Thoracic aorta (tissue), 2 donors: ENCODE measurements at regions not wholly inside any gene's neighbourhood (a gene's known extent, or its start where the extent isn't known, plus 50 kb on each side); places are given as distances from the start of the nearest gene placed in this dataset.

Experiments used
- ATAC-seq: fragments of 150-250 bp; one replicate; pipeline ENCODE4 v1.8.0; 2017; ENCODE audit warnings: low read depth; ENCODE audit not compliant: insufficient number of reproducible peaks, low FRiP score
- DNase-seq: peaks from one replicate; pipeline ENCODE4 v3.0.0-alpha.2; 2020; ENCODE audit warnings: low spot score
- H3K27ac ChIP-seq, 2 donors: fragments of 200-600 bp; sonication (generic); 1 replicate in 1 of 2; 2 replicates in 1 of 2; pipeline ENCODE4 v1.5.1; 2016; ENCODE audit warnings: mild to moderate bottlenecking in 2 of 2, moderate library complexity in 2 of 2
- H3K27me3 ChIP-seq: fragments of 200-600 bp; sonication (generic); replicated peaks from 2 replicates; pipeline ENCODE4 v1.6.0; 2016; ENCODE audit warnings: mild to moderate bottlenecking; ENCODE audit not compliant: insufficient read depth
- H3K36me3 ChIP-seq: fragments of 200-600 bp; sonication (generic); one replicate; pipeline ENCODE4 v1.5.1; 2016
- H3K4me1 ChIP-seq, 2 donors: fragments of 200-600 bp; sonication (generic); 1 replicate in 1 of 2; 2 replicates in 1 of 2; pipeline versions ENCODE4 v1.5.1 to v1.6.0; 2016; ENCODE audit warnings: low read depth in 2 of 2, mild to moderate bottlenecking in 1 of 2; ENCODE audit not compliant: control insufficient read depth in 1 of 2
- H3K4me3 ChIP-seq: fragments of 200-600 bp; sonication (generic); 2 replicates; pipeline ENCODE4 v1.5.1; 2016; ENCODE audit warnings: mild to moderate bottlenecking
- H3K9me3 ChIP-seq: fragments of 200-600 bp; sonication (generic); 2 replicates; pipeline ENCODE4 v1.5.1; 2016
- TF ChIP-seq, protein P1 (sequence below): fragments of 200-600 bp; sonication (generic); IDR thresholded peaks from one replicate; pipeline ENCODE4 v1.5.1; 2019; ENCODE audit warnings: antibody characterized with exemption

DNA sequence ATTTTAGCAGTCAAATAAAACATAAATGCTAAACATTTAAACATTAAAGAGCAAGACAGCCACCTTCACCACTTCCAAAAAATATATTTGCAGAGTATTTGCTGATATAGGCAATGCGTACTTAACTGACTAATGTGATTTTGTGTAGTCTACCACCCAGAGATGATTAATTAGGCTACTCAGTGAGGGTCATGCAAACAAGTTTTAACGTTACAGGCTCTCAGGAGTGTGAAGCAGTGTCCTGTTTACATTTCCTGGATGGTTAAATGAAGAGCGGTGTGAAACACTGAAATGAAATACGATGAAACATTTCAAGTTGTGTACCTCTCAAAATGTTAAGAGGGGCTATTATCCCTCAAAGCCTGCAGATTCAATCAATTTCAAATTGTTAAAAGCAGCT lies 165.8 kb upstream of the LRIG3 start:
- H3K9me3 ChIP-seq: no peaks in the 10 kb centered on the region
- H3K4me1 ChIP-seq: peaks cover 3 to 14% of the 10 kb centered on the region in 2 donors
- TF ChIP-seq, protein P1, sequence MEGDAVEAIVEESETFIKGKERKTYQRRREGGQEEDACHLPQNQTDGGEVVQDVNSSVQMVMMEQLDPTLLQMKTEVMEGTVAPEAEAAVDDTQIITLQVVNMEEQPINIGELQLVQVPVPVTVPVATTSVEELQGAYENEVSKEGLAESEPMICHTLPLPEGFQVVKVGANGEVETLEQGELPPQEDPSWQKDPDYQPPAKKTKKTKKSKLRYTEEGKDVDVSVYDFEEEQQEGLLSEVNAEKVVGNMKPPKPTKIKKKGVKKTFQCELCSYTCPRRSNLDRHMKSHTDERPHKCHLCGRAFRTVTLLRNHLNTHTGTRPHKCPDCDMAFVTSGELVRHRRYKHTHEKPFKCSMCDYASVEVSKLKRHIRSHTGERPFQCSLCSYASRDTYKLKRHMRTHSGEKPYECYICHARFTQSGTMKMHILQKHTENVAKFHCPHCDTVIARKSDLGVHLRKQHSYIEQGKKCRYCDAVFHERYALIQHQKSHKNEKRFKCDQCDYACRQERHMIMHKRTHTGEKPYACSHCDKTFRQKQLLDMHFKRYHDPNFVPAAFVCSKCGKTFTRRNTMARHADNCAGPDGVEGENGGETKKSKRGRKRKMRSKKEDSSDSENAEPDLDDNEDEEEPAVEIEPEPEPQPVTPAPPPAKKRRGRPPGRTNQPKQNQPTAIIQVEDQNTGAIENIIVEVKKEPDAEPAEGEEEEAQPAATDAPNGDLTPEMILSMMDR: no peak
- H3K27ac ChIP-seq: no peak overlapping the region
- H3K4me3 ChIP-seq: no peak overlapping the region
- no peak for ATAC-seq
- H3K36me3 ChIP-seq: no peaks in the 10 kb centered on the region
- DNase-seq: no peak
- H3K27me3 ChIP-seq: no peaks in the 10 kb centered on the region

DNA sequence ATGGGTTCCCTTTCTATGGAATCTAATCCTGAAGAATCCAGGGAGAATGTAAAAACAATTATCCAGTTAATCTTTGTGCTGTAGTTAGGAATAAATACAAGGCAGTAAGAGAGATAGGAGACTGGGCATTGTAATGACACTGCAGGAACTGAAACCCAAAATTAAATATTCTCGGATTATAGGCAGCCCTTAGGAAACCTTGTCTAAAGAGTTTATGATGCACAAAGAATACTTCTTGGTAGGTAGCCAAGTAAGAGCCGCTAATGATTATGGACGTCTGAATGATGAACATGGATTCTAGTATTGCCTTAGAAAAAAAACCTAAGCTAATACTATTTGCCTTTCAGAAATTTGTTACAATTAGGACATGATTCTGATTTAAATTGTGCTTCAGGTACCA lies 165.4 kb upstream of the LRIG3 start:
- Histone ChIP-seq H3K4me3 (no peak overlapping the region), H3K4me1 (peaks cover 3 to 14% of the 10 kb centered on the region in 2 donors), H3K27me3 (no peaks in the 10 kb centered on the region), H3K36me3 (no peaks in the 10 kb centered on the region), H3K9me3 (no peaks in the 10 kb centered on the region), H3K27ac (no peak overlapping the region)
- DNase-seq: no peak
- TF ChIP-seq, protein P1: no peak
- ATAC-seq: no peak

DNA sequence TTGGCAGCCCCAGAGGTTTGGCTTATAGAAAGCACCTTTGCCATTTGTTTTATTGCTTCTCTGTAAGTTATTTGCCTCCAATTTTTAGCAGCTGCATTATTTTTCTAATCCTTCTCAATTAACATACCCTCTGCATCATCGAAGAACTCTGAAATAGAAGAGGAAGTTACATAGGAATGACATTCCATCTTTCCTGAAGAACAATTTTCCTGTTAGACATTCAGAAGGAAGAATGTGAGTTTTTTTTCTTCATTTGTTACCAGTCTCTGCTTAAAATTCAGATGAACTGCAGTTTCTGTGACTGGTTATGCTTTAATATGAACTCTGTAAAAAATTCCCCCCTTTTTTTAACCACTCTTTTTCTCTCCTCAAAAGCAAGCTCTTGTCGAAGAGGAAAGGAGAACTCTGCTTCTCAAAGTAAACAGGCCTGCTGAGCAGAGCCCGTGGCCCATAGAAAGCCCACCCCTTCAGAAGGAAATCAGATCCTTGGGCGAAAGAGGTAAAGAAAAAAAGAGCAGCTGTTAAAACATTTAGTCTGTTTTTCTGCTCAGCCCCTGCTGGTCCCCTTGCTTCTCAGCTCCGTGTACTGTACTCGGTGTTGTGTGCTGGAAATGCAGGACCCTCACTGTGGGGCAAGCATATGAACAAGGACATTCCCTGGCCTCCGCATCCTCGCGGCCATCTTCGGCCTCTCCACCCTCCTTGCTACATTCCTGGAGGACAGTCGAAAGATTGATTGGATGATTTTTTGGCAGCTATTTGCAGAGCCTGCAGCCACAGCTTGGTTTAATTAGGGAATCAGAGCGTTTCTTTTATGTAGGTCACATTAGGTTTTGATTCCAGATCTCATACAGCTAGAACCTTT lies 164.4 kb upstream of the LRIG3 start:
- Histone ChIP-seq H3K27me3 (no peaks in the 10 kb centered on the region), H3K4me1 (peaks cover 3 to 14% of the 10 kb centered on the region in 2 donors), H3K27ac (no peak overlapping the region), H3K4me3 (peak overlapping the region; percentile 49), H3K36me3 (no peaks in the 10 kb centered on the region), H3K9me3 (no peaks in the 10 kb centered on the region)
- TF ChIP-seq, protein P1: no peak
- ATAC-seq: no peak
- no peak for DNase-seq

DNA sequence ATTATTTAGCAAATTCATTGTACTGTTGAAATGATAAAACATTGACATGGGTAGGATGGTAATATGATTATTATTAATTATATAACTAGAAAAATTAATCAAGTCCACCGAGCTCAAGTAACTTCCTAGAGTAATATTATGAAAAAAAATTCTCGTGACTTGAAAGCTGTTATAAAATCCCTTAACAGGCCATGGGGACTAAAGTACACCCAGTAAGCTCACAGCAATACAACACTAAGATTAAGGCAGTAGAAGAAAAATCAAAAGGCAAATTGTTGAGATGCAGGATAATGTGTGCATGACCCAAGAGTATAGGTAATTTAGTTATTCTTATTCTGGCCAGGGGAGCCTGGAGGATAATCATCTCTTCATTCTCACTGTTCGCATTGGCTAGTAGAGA lies 162.6 kb upstream of the LRIG3 start:
- no peaks in the 10 kb centered on the region for H3K9me3 ChIP-seq
- no peaks in the 10 kb centered on the region for H3K36me3 ChIP-seq
- H3K27me3 ChIP-seq: no peaks in the 10 kb centered on the region
- DNase-seq: no peak
- TF ChIP-seq, protein P1: no peak
- no peak for ATAC-seq
- no peak overlapping the region for H3K27ac ChIP-seq
- no peak overlapping the region for H3K4me3 ChIP-seq
- peaks cover 3 to 14% of the 10 kb centered on the region in 2 donors for H3K4me1 ChIP-seq

DNA sequence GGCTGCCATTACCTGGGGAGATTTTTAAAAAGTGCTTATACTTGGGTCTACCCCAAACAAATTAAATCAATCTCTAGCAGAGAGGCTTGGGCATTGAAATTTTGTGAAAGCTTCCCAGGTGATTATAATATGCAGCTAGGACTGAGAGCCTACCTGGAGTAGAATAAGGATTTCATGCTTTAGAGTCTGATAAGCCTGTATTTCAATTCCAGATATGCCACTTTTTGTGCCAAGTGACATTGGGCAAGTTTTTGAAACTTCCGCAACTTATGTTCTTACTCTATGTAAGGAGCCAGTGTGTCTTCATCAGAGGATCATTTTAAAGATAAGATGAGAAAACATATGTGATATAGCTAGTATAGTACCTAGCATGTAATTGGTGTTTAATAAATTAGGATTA lies 159.8 kb upstream of the LRIG3 start:
- no peaks in the 10 kb centered on the region for H3K27me3 ChIP-seq
- no peak for DNase-seq
- no peak overlapping the region for H3K27ac ChIP-seq
- ATAC-seq: no peak
- H3K4me3 ChIP-seq: no peak overlapping the region
- no peaks in the 10 kb centered on the region for H3K36me3 ChIP-seq
- TF ChIP-seq, protein P1: no peak
- H3K4me1 ChIP-seq: peaks cover 3 to 9% of the 10 kb centered on the region in 2 donors
- no peaks in the 10 kb centered on the region for H3K9me3 ChIP-seq
